GM12891 (cell line): ENCODE measurements at regions not wholly inside any gene's neighbourhood (a gene's known extent, or its start where the extent isn't known, plus 50 kb on each side); places are given as distances from the start of the nearest gene placed in this dataset.

ENCODE experiments used
- POLR2A ChIP-seq: IDR thresholded peaks from 2 replicates; pipeline ENCODE4 v1.6.1; 2011; ENCODE audit warnings: low read depth, low read length, control low read depth
- POLR2AphosphoS5 ChIP-seq: IDR thresholded peaks from 2 replicates; pipeline ENCODE4 v1.6.1; 2011; ENCODE audit warnings: low read depth, low read length, control low read depth
- TAF1 ChIP-seq: IDR thresholded peaks from 2 replicates; pipeline ENCODE4 v1.6.1; 2011; ENCODE audit warnings: low read depth, low read length, control low read depth

DNA sequence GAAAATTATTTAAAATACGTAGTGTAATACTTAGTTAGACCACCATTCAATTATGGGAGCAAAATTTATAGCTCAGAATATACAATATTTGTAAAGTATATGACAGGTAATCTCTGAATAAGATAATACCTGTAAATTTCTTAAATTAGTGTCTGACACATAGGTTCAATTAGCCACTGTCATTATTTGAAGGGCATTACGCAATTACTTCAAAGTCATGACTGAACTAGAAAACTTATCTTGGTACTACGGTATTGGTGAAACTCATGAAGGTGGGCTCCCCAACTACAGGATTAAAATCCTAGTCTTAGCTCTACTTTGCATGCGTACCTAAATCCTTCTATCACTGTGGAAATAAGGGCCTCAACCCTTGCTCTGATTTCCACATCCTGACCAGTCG is 860.7 kb downstream of the PCDH19 start:
- no peak for TF ChIP-seq POLR2A
- no peak for TF ChIP-seq POLR2AphosphoS5
- no peak for TF ChIP-seq TAF1
